H1 (cell line): ENCODE measurements at regions not wholly inside any gene's neighbourhood (a gene's known extent, or its start where the extent isn't known, plus 50 kb on each side); places are given as distances from the start of the nearest gene placed in this dataset.

Source experiments
- CBX8 ChIP-seq: fragments of 300-800, 300-1000 bp; sonication (generic); IDR thresholded peaks from 2 replicates; pipeline ENCODE4 v1.7.1; 2016; ENCODE audit warnings: low read depth, low read length, borderline replicate concordance
- CREB1 ChIP-seq: IDR thresholded peaks from 2 replicates; pipeline ENCODE4 v1.6.1; 2012; ENCODE audit warnings: inconsistent platforms
- EGR1 ChIP-seq: IDR thresholded peaks from 2 replicates; pipeline ENCODE4 v1.6.1; 2011; ENCODE audit warnings: low read depth, low read length, borderline replicate concordance
- EZH2 ChIP-seq: fragments of 200-600 bp; sonication (generic); IDR thresholded peaks from 2 replicates; pipeline ENCODE4 v1.7.1; 2012; ENCODE audit warnings: low read depth, mild to moderate bottlenecking, moderate library complexity, low read length, inconsistent platforms; ENCODE audit not compliant: severe bottlenecking
- GABPA ChIP-seq: IDR thresholded peaks from 2 replicates; pipeline ENCODE4 v1.6.1; 2011; ENCODE audit warnings: mild to moderate bottlenecking, low read length, moderate library complexity, borderline replicate concordance; ENCODE audit not compliant: insufficient read depth
- JUN ChIP-seq: IDR thresholded peaks from 2 replicates; pipeline ENCODE4 v1.6.1; 2011; ENCODE audit warnings: low read depth, mild to moderate bottlenecking, improper control_type of control experiment, low read length
- PHF8 ChIP-seq: fragments of 200-600 bp; sonication (generic); conservative IDR thresholded peaks from 2 replicates; pipeline ENCODE4 v1.7.1; 2012; ENCODE audit warnings: low read depth, mild to moderate bottlenecking, inconsistent platforms, low read length, moderate library complexity
- POLR2A ChIP-seq, 2 experiments: IDR thresholded peaks; 1 replicate in 1 of 2; 2 replicates in 1 of 2; pipeline ENCODE4 v1.6.1; 2011; ENCODE audit warnings: low read depth in 2 of 2, low read length in 2 of 2, mild to moderate bottlenecking in 2 of 2; ENCODE audit errors: control extremely low read depth in 1 of 2
- POLR2AphosphoS5 ChIP-seq: IDR thresholded peaks from 2 replicates; pipeline ENCODE4 v1.6.1; 2011; ENCODE audit warnings: low read depth, low read length
- RAD21 ChIP-seq, 2 experiments: IDR thresholded peaks in 1 of 2; conservative IDR thresholded peaks in 1 of 2; 2 replicates each; pipeline ENCODE4 v1.6.1; 2011; ENCODE audit warnings: low read depth in 2 of 2, low read length in 2 of 2, improper control_type of control experiment in 1 of 2, inconsistent platforms in 1 of 2, mild to moderate bottlenecking in 1 of 2, moderate library complexity in 1 of 2
- RBBP5 ChIP-seq: IDR thresholded peaks from 2 replicates; pipeline ENCODE4 v1.7.1; 2012; ENCODE audit warnings: low read depth, mild to moderate bottlenecking, inconsistent platforms, low read length, moderate library complexity, borderline replicate concordance
- SIN3A ChIP-seq, 2 experiments: IDR thresholded peaks in 1 of 2; conservative IDR thresholded peaks in 1 of 2; 2 replicates each; pipeline ENCODE4 v1.6.1; 2011 to 2012; ENCODE audit warnings: low read length in 2 of 2, improper control_type of control experiment in 1 of 2, low read depth in 1 of 2, mild to moderate bottlenecking in 1 of 2
- YY1 ChIP-seq: IDR thresholded peaks from 2 replicates; pipeline ENCODE4 v1.6.1; 2011; ENCODE audit warnings: low read depth, mild to moderate bottlenecking, low read length
- TF ChIP-seq, protein P1 (sequence below), 3 experiments: IDR thresholded peaks; 1 replicate in 2 of 3; 2 replicates in 1 of 3; pipeline versions ENCODE4 v1.5.1 to v1.6.1; 2011; ENCODE audit warnings: low read length in 3 of 3, mild to moderate bottlenecking in 3 of 3, inconsistent platforms in 2 of 3, low read depth in 1 of 3, moderate library complexity in 1 of 3; ENCODE audit not compliant: insufficient read depth in 1 of 3; ENCODE audit errors: control extremely low read depth in 1 of 3

GRCh38 chr6:6860863-6861262 is 246.9 kb upstream of the RREB1 start:
- no peak for TF ChIP-seq POLR2AphosphoS5
- no peak for TF ChIP-seq YY1
- TF ChIP-seq, protein P1, sequence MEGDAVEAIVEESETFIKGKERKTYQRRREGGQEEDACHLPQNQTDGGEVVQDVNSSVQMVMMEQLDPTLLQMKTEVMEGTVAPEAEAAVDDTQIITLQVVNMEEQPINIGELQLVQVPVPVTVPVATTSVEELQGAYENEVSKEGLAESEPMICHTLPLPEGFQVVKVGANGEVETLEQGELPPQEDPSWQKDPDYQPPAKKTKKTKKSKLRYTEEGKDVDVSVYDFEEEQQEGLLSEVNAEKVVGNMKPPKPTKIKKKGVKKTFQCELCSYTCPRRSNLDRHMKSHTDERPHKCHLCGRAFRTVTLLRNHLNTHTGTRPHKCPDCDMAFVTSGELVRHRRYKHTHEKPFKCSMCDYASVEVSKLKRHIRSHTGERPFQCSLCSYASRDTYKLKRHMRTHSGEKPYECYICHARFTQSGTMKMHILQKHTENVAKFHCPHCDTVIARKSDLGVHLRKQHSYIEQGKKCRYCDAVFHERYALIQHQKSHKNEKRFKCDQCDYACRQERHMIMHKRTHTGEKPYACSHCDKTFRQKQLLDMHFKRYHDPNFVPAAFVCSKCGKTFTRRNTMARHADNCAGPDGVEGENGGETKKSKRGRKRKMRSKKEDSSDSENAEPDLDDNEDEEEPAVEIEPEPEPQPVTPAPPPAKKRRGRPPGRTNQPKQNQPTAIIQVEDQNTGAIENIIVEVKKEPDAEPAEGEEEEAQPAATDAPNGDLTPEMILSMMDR (IDR thresholded peaks at IDR 0.05; ENCODE audit: control extremely low read depth in 1 of 3, insufficient read depth in 1 of 3, low read depth in 1 of 3, low read length in 3 of 3) = no peak
- TF ChIP-seq POLR2A (IDR thresholded peaks at IDR 0.05; ENCODE audit: control extremely low read depth in 1 of 2, low read depth in 2 of 2, low read length in 2 of 2) = no peak
- TF ChIP-seq CBX8 = no peak
- TF ChIP-seq RBBP5 = no peak
- TF ChIP-seq PHF8 = no peak
- no peak for TF ChIP-seq SIN3A (conservative IDR thresholded peaks at IDR 0.05 in 1 of 2, IDR thresholded peaks at IDR 0.05 in 1 of 2; ENCODE audit: low read depth in 1 of 2, low read length in 2 of 2)
- no peak for TF ChIP-seq RAD21 (IDR thresholded peaks at IDR 0.05 in 1 of 2, conservative IDR thresholded peaks at IDR 0.05 in 1 of 2; ENCODE audit: low read depth in 2 of 2, low read length in 2 of 2)
- no peak for TF ChIP-seq EGR1
- TF ChIP-seq GABPA = no peak
- TF ChIP-seq EZH2 = no peak
- TF ChIP-seq JUN = no peak
- no peak for TF ChIP-seq CREB1
